ENCODE measurements at regions not wholly inside any gene's neighbourhood (a gene's known extent, or its start where the extent isn't known, plus 50 kb on each side); places are given as distances from the start of the nearest gene placed in this dataset.

DNA sequence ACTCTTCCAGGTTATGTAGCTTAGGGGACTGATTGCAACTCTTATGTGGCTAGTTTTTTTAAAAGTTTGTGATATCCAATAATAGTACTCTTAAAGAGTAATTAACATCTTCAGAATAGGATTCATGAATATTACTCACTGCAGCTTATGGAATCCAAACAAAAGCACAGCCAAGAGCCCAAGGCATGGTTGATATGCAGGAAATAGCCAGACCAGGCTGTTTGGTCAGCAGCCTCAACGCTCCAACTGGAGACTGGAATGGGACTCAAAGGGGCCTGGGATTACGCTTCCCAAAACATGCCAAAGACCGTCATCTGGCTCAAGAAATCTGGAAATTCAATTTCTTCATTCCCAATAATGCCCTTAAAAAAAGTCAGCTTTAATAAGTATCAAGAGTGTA lies 268.6 kb downstream of the SEC61B start:
- TF ChIP-seq, protein P1, sequence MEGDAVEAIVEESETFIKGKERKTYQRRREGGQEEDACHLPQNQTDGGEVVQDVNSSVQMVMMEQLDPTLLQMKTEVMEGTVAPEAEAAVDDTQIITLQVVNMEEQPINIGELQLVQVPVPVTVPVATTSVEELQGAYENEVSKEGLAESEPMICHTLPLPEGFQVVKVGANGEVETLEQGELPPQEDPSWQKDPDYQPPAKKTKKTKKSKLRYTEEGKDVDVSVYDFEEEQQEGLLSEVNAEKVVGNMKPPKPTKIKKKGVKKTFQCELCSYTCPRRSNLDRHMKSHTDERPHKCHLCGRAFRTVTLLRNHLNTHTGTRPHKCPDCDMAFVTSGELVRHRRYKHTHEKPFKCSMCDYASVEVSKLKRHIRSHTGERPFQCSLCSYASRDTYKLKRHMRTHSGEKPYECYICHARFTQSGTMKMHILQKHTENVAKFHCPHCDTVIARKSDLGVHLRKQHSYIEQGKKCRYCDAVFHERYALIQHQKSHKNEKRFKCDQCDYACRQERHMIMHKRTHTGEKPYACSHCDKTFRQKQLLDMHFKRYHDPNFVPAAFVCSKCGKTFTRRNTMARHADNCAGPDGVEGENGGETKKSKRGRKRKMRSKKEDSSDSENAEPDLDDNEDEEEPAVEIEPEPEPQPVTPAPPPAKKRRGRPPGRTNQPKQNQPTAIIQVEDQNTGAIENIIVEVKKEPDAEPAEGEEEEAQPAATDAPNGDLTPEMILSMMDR (IDR thresholded peaks at IDR 0.05), result no peak
- no peak for TF ChIP-seq POLR2A (IDR thresholded peaks at IDR 0.05)
- no peak for TF ChIP-seq POLR2AphosphoS5 (IDR thresholded peaks at IDR 0.05)
